Trophoblast cell (in vitro differentiated cells and primary cell): ENCODE measurements at regions not wholly inside any gene's neighbourhood (a gene's known extent, or its start where the extent isn't known, plus 50 kb on each side); places are given as distances from the start of the nearest gene placed in this dataset.
A peak's percentile ranks its signal among the peaks of the same experiment; 100 is the strongest.
"Not testable (repeated sequence)": the region's sequence is repeated elsewhere in the genome, so short reads cannot be mapped to it uniquely, and the experiment has no call there.

Source experiments
- DNase-seq, 2 donors: peaks; one replicate each; pipeline ENCODE4 v3.0.0-alpha.2; 2016
- H2AFZ ChIP-seq: 2 replicates; pipeline ENCODE4 v1.6.1; 2013; ENCODE audit warnings: low read length, moderate library complexity, mild to moderate bottlenecking; ENCODE audit not compliant: insufficient read depth, poor library complexity
- H2AK5ac ChIP-seq: 2 replicates; pipeline ENCODE4 v1.6.1; 2013; ENCODE audit warnings: mild to moderate bottlenecking, low read length
- H2BK120ac ChIP-seq: 2 replicates; pipeline ENCODE4 v1.6.1; 2013; ENCODE audit warnings: low read length, mild to moderate bottlenecking, moderate library complexity; ENCODE audit not compliant: insufficient read depth, poor library complexity
- H2BK12ac ChIP-seq: 2 replicates; pipeline ENCODE4 v1.6.1; 2013; ENCODE audit warnings: mild to moderate bottlenecking, low read length, moderate library complexity
- H2BK5ac ChIP-seq: 2 replicates; pipeline ENCODE4 v1.6.1; 2013; ENCODE audit warnings: low read length, low read depth, moderate library complexity, mild to moderate bottlenecking; ENCODE audit not compliant: poor library complexity
- H3K14ac ChIP-seq: 2 replicates; pipeline ENCODE4 v1.6.1; 2013; ENCODE audit warnings: mild to moderate bottlenecking, low read length
- H3K18ac ChIP-seq: 2 replicates; pipeline ENCODE4 v1.6.1; 2013; ENCODE audit warnings: mild to moderate bottlenecking, low read length
- H3K23ac ChIP-seq: 2 replicates; pipeline ENCODE4 v1.6.1; 2013; ENCODE audit warnings: low read length
- H3K27ac ChIP-seq: 2 replicates; pipeline ENCODE4 v1.5.1; 2013; ENCODE audit warnings: low read depth, mild to moderate bottlenecking, inconsistent platforms, low read length, moderate library complexity
- H3K27me3 ChIP-seq: 2 replicates; pipeline ENCODE4 v1.6.1; 2013; ENCODE audit warnings: inconsistent platforms, mild to moderate bottlenecking, low read length, moderate library complexity; ENCODE audit not compliant: insufficient read depth
- H3K36me3 ChIP-seq, 2 experiments: 1 replicate in 1 of 2; 2 replicates in 1 of 2; pipeline ENCODE4 v1.6.1; 2013; ENCODE audit warnings: low read length in 2 of 2, mild to moderate bottlenecking in 2 of 2, moderate library complexity in 1 of 2; ENCODE audit not compliant: insufficient read depth in 2 of 2, control insufficient read depth in 1 of 2
- H3K4ac ChIP-seq: 2 replicates; pipeline ENCODE4 v1.6.1; 2013; ENCODE audit warnings: low read depth, mild to moderate bottlenecking, low read length, moderate library complexity
- H3K4me1 ChIP-seq, 2 experiments: 1 replicate in 1 of 2; 2 replicates in 1 of 2; pipeline ENCODE4 v1.6.1; 2013; ENCODE audit warnings: low read length in 2 of 2, mild to moderate bottlenecking in 2 of 2, moderate library complexity in 1 of 2; ENCODE audit not compliant: insufficient read depth in 2 of 2, control insufficient read depth in 1 of 2
- H3K4me2 ChIP-seq: 2 replicates; pipeline ENCODE4 v1.6.1; 2013; ENCODE audit warnings: inconsistent platforms, mild to moderate bottlenecking, low read length, moderate library complexity
- H3K4me3 ChIP-seq: 2 replicates; pipeline ENCODE4 v1.5.1; 2013; ENCODE audit warnings: mild to moderate bottlenecking, low read depth, low read length, inconsistent platforms
- H3K79me1 ChIP-seq: one replicate; pipeline ENCODE4 v1.6.1; 2013; ENCODE audit warnings: low read length
- H3K79me2 ChIP-seq: 2 replicates; pipeline ENCODE4 v1.6.1; 2013; ENCODE audit warnings: low read length, mild to moderate bottlenecking; ENCODE audit not compliant: control insufficient read depth, insufficient read depth, poor library complexity
- H3K9ac ChIP-seq: 2 replicates; pipeline ENCODE4 v1.6.1; 2013; ENCODE audit warnings: mild to moderate bottlenecking, low read length
- H3K9me3 ChIP-seq: 2 replicates; pipeline ENCODE4 v1.6.1; 2013; ENCODE audit warnings: low read depth, mild to moderate bottlenecking, control low read depth, inconsistent platforms, low read length; ENCODE audit not compliant: insufficient read depth
- H4K12ac ChIP-seq: 2 replicates; pipeline ENCODE4 v1.6.1; 2013; ENCODE audit warnings: low read depth, mild to moderate bottlenecking, low read length, moderate library complexity
- H4K8ac ChIP-seq: 2 replicates; pipeline ENCODE4 v1.6.1; 2013; ENCODE audit warnings: low read depth, mild to moderate bottlenecking, low read length, moderate library complexity
- H4K91ac ChIP-seq: one replicate; pipeline ENCODE4 v1.6.1; 2013; ENCODE audit warnings: low read depth, mild to moderate bottlenecking, low read length, moderate library complexity
- WGBS: extraction: QIAGEN DNeasy Blood & Tissue Kit; methylation state at CpG from one replicate; pipeline ENCODE4 v1.1.7; 2013; ENCODE audit warnings: missing lambda C conversion rate; ENCODE audit not compliant: insufficient read length, insufficient coverage; ENCODE audit errors: extremely low coverage; 5-methylcytosine and 5-hydroxymethylcytosine counted together

- not testable (repeated sequence) for H2BK12ac ChIP-seq
Measured at GRCh38 chr9:41648564-41648963, 459.4 kb upstream of the ZNG1F start.

GRCh38 chr9:41646246-41646645, 457.1 kb upstream of the ZNG1F start:
- not testable (repeated sequence) for H4K91ac ChIP-seq, H3K14ac ChIP-seq, H3K79me2 ChIP-seq, H3K4me3 ChIP-seq, H3K27me3 ChIP-seq, H3K27ac ChIP-seq, H2AK5ac ChIP-seq, H4K8ac ChIP-seq, H3K9me3 ChIP-seq, H3K4ac ChIP-seq, H2BK5ac ChIP-seq, H3K18ac ChIP-seq, H2BK120ac ChIP-seq, H3K79me1 ChIP-seq, H4K12ac ChIP-seq, H3K23ac ChIP-seq, H3K4me1 ChIP-seq, H3K4me2 ChIP-seq, H2AFZ ChIP-seq, DNase-seq, H3K9ac ChIP-seq, H2BK12ac ChIP-seq, H3K36me3 ChIP-seq
- no CpG with 5 or more reads among the region's 26 CpGs for WGBS

More at GRCh38 chr9:41648564-41648963, 459.4 kb upstream of the ZNG1F start:
- H3K79me1 ChIP-seq, H3K14ac ChIP-seq, H3K9ac ChIP-seq, H4K12ac ChIP-seq, H4K8ac ChIP-seq, H4K91ac ChIP-seq, H3K27ac ChIP-seq, H3K4me2 ChIP-seq, H3K18ac ChIP-seq, H3K36me3 ChIP-seq, H3K79me2 ChIP-seq, H3K23ac ChIP-seq, H3K27me3 ChIP-seq, H2AK5ac ChIP-seq, H2AFZ ChIP-seq, H3K9me3 ChIP-seq, H2BK5ac ChIP-seq, H2BK120ac ChIP-seq, H3K4me3 ChIP-seq, H3K4me1 ChIP-seq, DNase-seq, H3K4ac ChIP-seq: not testable (repeated sequence)
- no CpG with 5 or more reads among the region's 19 CpGs for WGBS

- not testable (repeated sequence) for H3K4me1 ChIP-seq, H2AFZ ChIP-seq, H4K8ac ChIP-seq, H3K27me3 ChIP-seq, H3K27ac ChIP-seq, H2BK5ac ChIP-seq, H3K4ac ChIP-seq, H3K79me2 ChIP-seq, H2BK120ac ChIP-seq, H2BK12ac ChIP-seq, H3K18ac ChIP-seq, H3K4me3 ChIP-seq, H2AK5ac ChIP-seq, H3K4me2 ChIP-seq, H4K12ac ChIP-seq, H3K14ac ChIP-seq, H3K9ac ChIP-seq, H3K9me3 ChIP-seq, H4K91ac ChIP-seq, H3K36me3 ChIP-seq, H3K79me1 ChIP-seq, H3K23ac ChIP-seq
- WGBS: no CpG with 5 or more reads among the region's 55 CpGs
- DNase-seq: peak; percentile 58 to 64
Measured at GRCh38 chr9:41643571-41644279, 454.6 kb upstream of the ZNG1F start.

- H2BK5ac ChIP-seq, H3K4me1 ChIP-seq, H3K27ac ChIP-seq, H3K36me3 ChIP-seq, H3K27me3 ChIP-seq, H2BK120ac ChIP-seq, H4K91ac ChIP-seq, H3K18ac ChIP-seq, H3K4me3 ChIP-seq, H3K14ac ChIP-seq, H3K79me1 ChIP-seq, H2AK5ac ChIP-seq, H3K9ac ChIP-seq, DNase-seq, H4K12ac ChIP-seq, H3K4ac ChIP-seq, H4K8ac ChIP-seq, H3K9me3 ChIP-seq, H3K23ac ChIP-seq, H3K4me2 ChIP-seq, H2BK12ac ChIP-seq, H2AFZ ChIP-seq, H3K79me2 ChIP-seq: not testable (repeated sequence)
- WGBS: no CpG with 5 or more reads among the region's 3 CpGs
Measured at GRCh38 chr9:41633726-41634125, 444.6 kb upstream of the ZNG1F start.
